GM12878 (cell line): ENCODE measurements at regions not wholly inside any gene's neighbourhood (a gene's known extent, or its start where the extent isn't known, plus 50 kb on each side); places are given as distances from the start of the nearest gene placed in this dataset.

Source experiments
- ATAC-seq: fragments of 200-7000 bp; cut with Tn5 transposase; 3 replicates; pipeline ENCODE4 v1.9.1; 2020; ENCODE audit warnings: mild to moderate bottlenecking, moderate library complexity
- BruUV-seq: library from RNA; stranded (reverse); fragments of 400-500 nt; replicated peaks from 2 replicates; lab custom pipeline; 2021; lab: Mats Ljungman, UMichigan
- CTCF ChIA-PET: fragments of 300-600 bp; sonication (Branson Sonifier 250); formaldehyde crosslinking; extraction: SDS; loops from one replicate; lab custom pipeline; 2021; ENCODE audit warnings: inconsistent platforms; lab: Yijun Ruan, JAX
- POLR2A ChIA-PET: fragments of 350-600 bp; formaldehyde crosslinking; extraction: SDS; loops from one replicate; lab custom pipeline; 2021; ENCODE audit warnings: inconsistent platforms; lab: Charles Lee
- RAD21 ChIA-PET: fragments of 300-600 bp; sonication (Branson Sonifier 250); formaldehyde crosslinking; loops from one replicate; lab custom pipeline; 2023; ENCODE audit warnings: antibody characterized with exemption; ENCODE audit not compliant: unreplicated experiment; lab: Charles Lee
- SMC1A ChIA-PET: fragments of 300-600 bp; sonication (Branson Sonifier 250); formaldehyde crosslinking; loops from one replicate; lab custom pipeline; 2023; ENCODE audit not compliant: unreplicated experiment, uncharacterized antibody; lab: Charles Lee
- DNase-seq: peaks from one replicate; pipeline ENCODE4 v3.0.0-alpha.2; 2011; ENCODE audit warnings: low read depth, low spot score
- FAIRE-seq: peaks from 3 replicates; lab custom pipeline; 2011; peaks lifted over from hg19 to GRCh38; lab: Jason Lieb, UNC
- H2AFZ ChIP-seq: 2 replicates; pipeline ENCODE4 v1.6.0; 2011; ENCODE audit warnings: low read depth, low read length, control low read depth; ENCODE audit not compliant: control insufficient read depth
- H3K27ac ChIP-seq: 2 replicates; pipeline ENCODE4 v1.5.1; 2011; ENCODE audit warnings: control low read depth; ENCODE audit not compliant: control insufficient read depth, insufficient read depth
- H3K27me3 ChIP-seq, 2 experiments: replicated peaks in 1 of 2; 2 replicates each; pipeline versions ENCODE4 v1.6.0 to v1.6.1; 2011; ENCODE audit warnings: low read length in 1 of 2; ENCODE audit not compliant: control insufficient read depth in 2 of 2, insufficient read depth in 2 of 2
- H3K36me3 ChIP-seq, 2 experiments: 2 replicates each; pipeline ENCODE4 v1.5.1; 2011; ENCODE audit warnings: low read length in 1 of 2; ENCODE audit not compliant: control insufficient read depth in 2 of 2, insufficient read depth in 2 of 2
- H3K4me1 ChIP-seq: 2 replicates; pipeline ENCODE4 v1.6.1; 2011; ENCODE audit warnings: mild to moderate bottlenecking, low read length, moderate library complexity, mixed read lengths; ENCODE audit not compliant: control insufficient read depth, insufficient read depth
- H3K4me2 ChIP-seq: 2 replicates; pipeline ENCODE4 v1.6.0; 2011; ENCODE audit warnings: control low read depth; ENCODE audit not compliant: control insufficient read depth, insufficient read depth
- H3K4me3 ChIP-seq: fragments of 200-600 bp; sonication (generic); 2 replicates; pipeline ENCODE4 v1.5.1; 2016
- H3K79me2 ChIP-seq: 2 replicates; pipeline ENCODE4 v1.6.0; 2011; ENCODE audit warnings: low read length; ENCODE audit not compliant: control insufficient read depth, insufficient read depth
- H3K9ac ChIP-seq: 2 replicates; pipeline ENCODE4 v1.8.0; 2011; ENCODE audit warnings: low read length, control low read depth, mixed read lengths; ENCODE audit not compliant: control insufficient read depth, insufficient read depth
- H3K9me3 ChIP-seq: replicated peaks from 3 replicates; pipeline ENCODE4 v1.5.1; 2011; ENCODE audit warnings: mild to moderate bottlenecking, low read length; ENCODE audit not compliant: control insufficient read depth, insufficient read depth
- H4K20me1 ChIP-seq: 2 replicates; pipeline ENCODE4 v1.6.0; 2011; ENCODE audit not compliant: control insufficient read depth, insufficient read depth
- ASH2L ChIP-seq: fragments of 300-600, 200-600 bp; sonication (generic); IDR thresholded peaks from 2 replicates; pipeline ENCODE4 v1.6.1; 2017; ENCODE audit warnings: low read depth, mild to moderate bottlenecking, borderline replicate concordance
- ATF7 ChIP-seq: fragments of 450-650 bp; IDR thresholded peaks from 2 replicates; pipeline ENCODE4 v1.6.1; 2016; ENCODE audit warnings: low read depth, mild to moderate bottlenecking
- BHLHE40 ChIP-seq, 2 experiments: fragments of 450-650 bp in 1 of 2; IDR thresholded peaks; 2 replicates each; pipeline ENCODE4 v1.6.1; 2011 to 2017; ENCODE audit warnings: low read depth in 2 of 2, borderline replicate concordance in 1 of 2, improper control_type of control experiment in 1 of 2, low read length in 1 of 2, mild to moderate bottlenecking in 1 of 2
- CBX5 ChIP-seq: sonication (generic); IDR thresholded peaks from 2 replicates; pipeline ENCODE4 v1.6.1; 2016; ENCODE audit warnings: low read depth, moderate library complexity, mild to moderate bottlenecking, inconsistent platforms
- IKZF1 ChIP-seq: fragments of 450-650 bp; conservative IDR thresholded peaks from 2 replicates; pipeline ENCODE4 v1.6.1; 2017; ENCODE audit warnings: antibody characterized with exemption, mild to moderate bottlenecking
- IRF4 ChIP-seq: IDR thresholded peaks from 2 replicates; pipeline ENCODE4 v1.6.1; 2011; ENCODE audit warnings: low read depth, low read length
- KDM1A ChIP-seq: fragments of 200-600 bp; sonication (generic); IDR thresholded peaks from 2 replicates; pipeline ENCODE4 v1.6.1; 2016; ENCODE audit warnings: borderline replicate concordance
- KLF5 ChIP-seq: fragments of 450-650 bp; IDR thresholded peaks from 2 replicates; pipeline ENCODE4 v1.6.1; 2014; ENCODE audit warnings: mild to moderate bottlenecking; ENCODE audit not compliant: partially characterized antibody
- MEF2B ChIP-seq: fragments of 450-650 bp; IDR thresholded peaks from 2 replicates; pipeline ENCODE4 v1.6.1; 2018; ENCODE audit warnings: mild to moderate bottlenecking, moderate library complexity; ENCODE audit not compliant: partially characterized antibody, poor library complexity, severe bottlenecking
- MTA3 ChIP-seq: IDR thresholded peaks from 2 replicates; pipeline ENCODE4 v1.6.1; 2012; ENCODE audit warnings: low read length, inconsistent platforms, borderline replicate concordance
- NFYB ChIP-seq: IDR thresholded peaks from 2 replicates; pipeline ENCODE4 v1.6.1; 2011; ENCODE audit warnings: low read depth, mild to moderate bottlenecking, low read length, improper control_type of control experiment, moderate library complexity; ENCODE audit not compliant: insufficient read depth
- RCOR1 ChIP-seq: conservative IDR thresholded peaks from 2 replicates; pipeline ENCODE4 v1.6.1; 2012; ENCODE audit warnings: low read depth, low read length, improper control_type of control experiment
- SIN3A ChIP-seq: IDR thresholded peaks from 2 replicates; pipeline ENCODE4 v1.6.1; 2012; ENCODE audit warnings: low read depth, low read length, improper control_type of control experiment
- SMAD1 ChIP-seq: fragments of 450-650 bp; IDR thresholded peaks from 2 replicates; pipeline ENCODE4 v1.6.1; 2018; ENCODE audit warnings: mild to moderate bottlenecking, low read depth; ENCODE audit not compliant: partially characterized antibody
- SP1 ChIP-seq: IDR thresholded peaks from one replicate; pipeline ENCODE4 v1.6.1; 2011; ENCODE audit warnings: low read depth, low read length
- SRF ChIP-seq, 2 experiments: IDR thresholded peaks; 2 replicates each; pipeline ENCODE4 v1.6.1; 2011; ENCODE audit warnings: low read depth in 2 of 2, low read length in 2 of 2, mild to moderate bottlenecking in 1 of 2, moderate library complexity in 1 of 2
- ZNF274 ChIP-seq: IDR thresholded peaks from one replicate; pipeline ENCODE4 v1.8.0; 2011; ENCODE audit not compliant: insufficient read length, insufficient read depth
- ZSCAN29 ChIP-seq: fragments of 450-650 bp; IDR thresholded peaks from 2 replicates; pipeline ENCODE4 v1.6.1; 2017; ENCODE audit warnings: mild to moderate bottlenecking, moderate library complexity
- WGBS: methylation state at CpG from one replicate; pipeline ENCODE4 v1.1.6; 2016; ENCODE audit warnings: low lambda C conversion rate; ENCODE audit not compliant: insufficient replicate concordance, insufficient coverage; ENCODE audit errors: missing lambda C conversion rate; 5-methylcytosine and 5-hydroxymethylcytosine counted together
- in situ Hi-C: fragments of 300-500 bp; cut with MboI; formaldehyde crosslinking; loops from 9 replicates; pipeline ENCODE4 v1.14.3; 2018; ENCODE audit warnings: mixed read lengths
- intact Hi-C: fragments of 100-400 bp; cut with micrococcal nuclease; formaldehyde crosslinking; loops from one replicate; pipeline ENCODE4 v1.14.2; 2022; ENCODE audit not compliant: unreplicated experiment
- TF ChIP-seq, protein P1 (sequence below): fragments of 450-650 bp; IDR thresholded peaks from 2 replicates; pipeline ENCODE4 v1.6.1; 2017; ENCODE audit warnings: mild to moderate bottlenecking, moderate library complexity
- TF ChIP-seq, protein P2 (sequence below): fragments of 450-650 bp; IDR thresholded peaks from 2 replicates; pipeline ENCODE4 v1.6.1; 2018; ENCODE audit warnings: borderline replicate concordance, mild to moderate bottlenecking; ENCODE audit not compliant: partially characterized antibody

DNA sequence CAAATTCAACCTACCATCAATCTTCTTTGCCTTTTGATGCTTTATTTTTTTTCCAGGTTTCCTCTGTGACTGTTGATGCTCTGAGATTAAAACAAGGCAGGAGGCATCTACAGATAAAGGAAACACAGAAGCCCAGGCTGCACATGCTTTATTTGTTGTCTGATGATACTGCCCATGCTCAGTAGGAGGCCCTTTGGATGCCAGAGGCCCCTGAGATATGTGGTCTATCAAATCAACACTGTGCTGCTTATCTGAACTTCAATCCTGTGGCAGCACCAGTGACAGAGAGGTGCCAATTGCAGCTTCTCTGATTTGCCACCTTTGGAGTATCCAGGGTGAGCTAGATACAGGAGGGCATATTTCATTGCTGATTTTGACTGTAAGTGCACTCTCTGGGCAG, 571.3 kb upstream of the TBX3 start (continued):
- TF ChIP-seq, protein P1, sequence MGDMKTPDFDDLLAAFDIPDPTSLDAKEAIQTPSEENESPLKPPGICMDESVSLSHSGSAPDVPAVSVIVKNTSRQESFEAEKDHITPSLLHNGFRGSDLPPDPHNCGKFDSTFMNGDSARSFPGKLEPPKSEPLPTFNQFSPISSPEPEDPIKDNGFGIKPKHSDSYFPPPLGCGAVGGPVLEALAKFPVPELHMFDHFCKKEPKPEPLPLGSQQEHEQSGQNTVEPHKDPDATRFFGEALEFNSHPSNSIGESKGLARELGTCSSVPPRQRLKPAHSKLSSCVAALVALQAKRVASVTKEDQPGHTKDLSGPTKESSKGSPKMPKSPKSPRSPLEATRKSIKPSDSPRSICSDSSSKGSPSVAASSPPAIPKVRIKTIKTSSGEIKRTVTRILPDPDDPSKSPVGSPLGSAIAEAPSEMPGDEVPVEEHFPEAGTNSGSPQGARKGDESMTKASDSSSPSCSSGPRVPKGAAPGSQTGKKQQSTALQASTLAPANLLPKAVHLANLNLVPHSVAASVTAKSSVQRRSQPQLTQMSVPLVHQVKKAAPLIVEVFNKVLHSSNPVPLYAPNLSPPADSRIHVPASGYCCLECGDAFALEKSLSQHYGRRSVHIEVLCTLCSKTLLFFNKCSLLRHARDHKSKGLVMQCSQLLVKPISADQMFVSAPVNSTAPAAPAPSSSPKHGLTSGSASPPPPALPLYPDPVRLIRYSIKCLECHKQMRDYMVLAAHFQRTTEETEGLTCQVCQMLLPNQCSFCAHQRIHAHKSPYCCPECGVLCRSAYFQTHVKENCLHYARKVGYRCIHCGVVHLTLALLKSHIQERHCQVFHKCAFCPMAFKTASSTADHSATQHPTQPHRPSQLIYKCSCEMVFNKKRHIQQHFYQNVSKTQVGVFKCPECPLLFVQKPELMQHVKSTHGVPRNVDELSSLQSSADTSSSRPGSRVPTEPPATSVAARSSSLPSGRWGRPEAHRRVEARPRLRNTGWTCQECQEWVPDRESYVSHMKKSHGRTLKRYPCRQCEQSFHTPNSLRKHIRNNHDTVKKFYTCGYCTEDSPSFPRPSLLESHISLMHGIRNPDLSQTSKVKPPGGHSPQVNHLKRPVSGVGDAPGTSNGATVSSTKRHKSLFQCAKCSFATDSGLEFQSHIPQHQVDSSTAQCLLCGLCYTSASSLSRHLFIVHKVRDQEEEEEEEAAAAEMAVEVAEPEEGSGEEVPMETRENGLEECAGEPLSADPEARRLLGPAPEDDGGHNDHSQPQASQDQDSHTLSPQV = no peak
- TF ChIP-seq ZNF274 (no peak), IRF4 (no peak), MTA3 (no peak), RCOR1 (no peak), MEF2B (no peak), SIN3A (no peak), IKZF1 (no peak), SRF (IDR thresholded peaks at IDR 0.05; ENCODE audit: low read depth in 2 of 2, low read length in 2 of 2) (no peak), CBX5 (no peak)

DNA sequence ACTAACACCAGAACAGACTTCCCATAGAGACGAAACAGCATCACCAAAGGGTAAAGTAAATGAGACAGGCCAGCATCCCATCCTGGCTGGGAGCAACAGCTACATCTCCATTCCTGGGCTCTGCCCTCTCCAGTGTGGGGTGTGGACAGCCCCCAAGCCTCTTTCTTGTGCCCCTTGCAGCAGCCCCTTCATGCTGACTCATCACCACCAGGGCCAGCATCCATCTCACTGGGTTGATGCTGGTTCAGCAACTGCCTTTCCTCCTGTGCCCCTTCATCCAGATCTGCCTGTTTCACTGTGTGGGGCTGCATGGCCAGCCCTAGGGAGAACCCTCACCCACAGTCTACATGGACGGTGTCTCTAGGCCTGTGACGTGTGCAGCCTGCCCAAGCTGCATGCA, 569.1 kb upstream of the TBX3 start:
- ATAC-seq (no peak), DNase-seq (no peak), FAIRE-seq (no peak)
- H3K4me2 ChIP-seq = no peak overlapping the region
- POLR2A ChIA-PET = no interaction called here
- no peak overlapping the region for H2AFZ ChIP-seq
- H3K9ac ChIP-seq = no peak overlapping the region
- H3K4me1 ChIP-seq = no peaks in the 10 kb centered on the region
- in situ Hi-C loops = no loop called here
- BruUV-seq = no TSS peak
- H3K79me2 ChIP-seq = no peaks in the 10 kb centered on the region
- CTCF ChIA-PET = no interaction called here
- no peaks in the 10 kb centered on the region; the same call in 2 of the 3 replicates for H3K9me3 ChIP-seq
- intact Hi-C loops = no loop called here
- H4K20me1 ChIP-seq = no peaks in the 10 kb centered on the region
- SMC1A ChIA-PET = interaction anchor here (0.6 kb wide), 1 partner anchor 248 kb away, joined by 3 read pairs; no protein-coding TSS in a partner anchor
- H3K4me3 ChIP-seq = no peak overlapping the region
- H3K27ac ChIP-seq = no peak overlapping the region
- RAD21 ChIA-PET = no interaction called here
- no peaks in the 10 kb centered on the region for H3K27me3 ChIP-seq
- WGBS = 0% methylated on average over 3 of the region's 3 CpGs
- no peaks in the 10 kb centered on the region for H3K36me3 ChIP-seq
- TF ChIP-seq ASH2L (no peak), KLF5 (no peak), ZSCAN29 (no peak), KDM1A (no peak), MTA3 (no peak), NFYB (no peak), SMAD1 (no peak), ATF7 (no peak), SP1 (no peak), BHLHE40 (IDR thresholded peaks at IDR 0.05; ENCODE audit: borderline replicate concordance in 1 of 2, low read depth in 2 of 2, low read length in 1 of 2) (no peak)
- TF ChIP-seq, protein P2, sequence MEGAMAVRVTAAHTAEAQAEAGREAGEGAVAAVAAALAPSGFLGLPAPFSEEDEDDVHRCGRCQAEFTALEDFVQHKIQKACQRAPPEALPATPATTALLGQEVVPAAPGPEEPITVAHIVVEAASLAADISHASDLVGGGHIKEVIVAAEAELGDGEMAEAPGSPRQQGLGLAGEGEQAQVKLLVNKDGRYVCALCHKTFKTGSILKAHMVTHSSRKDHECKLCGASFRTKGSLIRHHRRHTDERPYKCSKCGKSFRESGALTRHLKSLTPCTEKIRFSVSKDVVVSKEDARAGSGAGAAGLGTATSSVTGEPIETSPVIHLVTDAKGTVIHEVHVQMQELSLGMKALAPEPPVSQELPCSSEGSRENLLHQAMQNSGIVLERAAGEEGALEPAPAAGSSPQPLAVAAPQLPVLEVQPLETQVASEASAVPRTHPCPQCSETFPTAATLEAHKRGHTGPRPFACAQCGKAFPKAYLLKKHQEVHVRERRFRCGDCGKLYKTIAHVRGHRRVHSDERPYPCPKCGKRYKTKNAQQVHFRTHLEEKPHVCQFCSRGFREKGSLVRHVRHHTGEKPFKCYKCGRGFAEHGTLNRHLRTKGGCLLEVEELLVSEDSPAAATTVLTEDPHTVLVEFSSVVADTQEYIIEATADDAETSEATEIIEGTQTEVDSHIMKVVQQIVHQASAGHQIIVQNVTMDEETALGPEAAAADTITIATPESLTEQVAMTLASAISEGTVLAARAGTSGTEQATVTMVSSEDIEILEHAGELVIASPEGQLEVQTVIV = no peak
